Hematopoietic multipotent progenitor cell treated with erythropoietin and hydrocortisone succinate and interleukin-3 and kit ligand, for 6 days (in vitro differentiated cells): ENCODE measurements at regions not wholly inside any gene's neighbourhood (a gene's known extent, or its start where the extent isn't known, plus 50 kb on each side); places are given as distances from the start of the nearest gene placed in this dataset.
"Not testable (repeated sequence)": the region's sequence is repeated elsewhere in the genome, so short reads cannot be mapped to it uniquely, and the experiment has no call there.

Experiments used
- DNase-seq: peaks from one replicate; pipeline ENCODE4 v3.0.0-alpha.2; 2015

DNA sequence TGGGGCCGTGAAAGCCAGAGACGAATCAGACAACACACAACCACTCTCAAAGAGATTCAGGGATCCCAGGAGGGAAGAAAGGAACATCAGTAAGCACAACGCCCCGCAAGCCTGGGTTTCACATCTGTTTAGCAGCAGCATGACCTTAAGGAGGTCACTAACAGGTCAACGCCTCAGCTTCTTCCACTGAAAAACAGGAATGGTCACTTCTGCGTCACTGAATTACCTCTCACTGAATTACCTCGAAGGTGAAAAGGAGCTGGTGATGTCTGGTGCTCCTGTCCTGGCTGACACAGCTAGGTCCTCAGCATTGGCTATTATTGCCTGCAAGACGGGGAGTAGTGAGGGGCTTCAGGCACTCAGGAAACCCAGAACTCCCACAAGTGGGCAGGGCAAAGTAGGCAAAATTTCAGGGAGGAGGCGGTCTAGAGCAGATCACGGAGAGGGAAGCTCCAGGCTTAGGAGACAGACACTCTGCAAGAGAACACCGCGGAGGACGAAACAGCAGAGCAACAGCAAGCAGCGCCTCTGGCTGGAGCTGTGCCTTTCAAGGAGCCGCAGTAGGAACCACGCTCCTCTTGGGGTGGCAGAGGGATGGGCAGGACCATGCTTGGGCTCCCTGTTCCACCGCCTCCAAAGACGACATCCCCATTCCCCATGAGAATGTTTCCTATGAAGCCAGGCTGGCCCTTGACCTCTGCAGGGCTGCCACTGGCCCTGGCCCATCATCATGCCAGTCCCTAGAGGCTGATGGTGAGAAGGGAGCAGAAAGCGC lies 108.4 kb downstream of the SINHCAF start:
- no peak for DNase-seq

DNA sequence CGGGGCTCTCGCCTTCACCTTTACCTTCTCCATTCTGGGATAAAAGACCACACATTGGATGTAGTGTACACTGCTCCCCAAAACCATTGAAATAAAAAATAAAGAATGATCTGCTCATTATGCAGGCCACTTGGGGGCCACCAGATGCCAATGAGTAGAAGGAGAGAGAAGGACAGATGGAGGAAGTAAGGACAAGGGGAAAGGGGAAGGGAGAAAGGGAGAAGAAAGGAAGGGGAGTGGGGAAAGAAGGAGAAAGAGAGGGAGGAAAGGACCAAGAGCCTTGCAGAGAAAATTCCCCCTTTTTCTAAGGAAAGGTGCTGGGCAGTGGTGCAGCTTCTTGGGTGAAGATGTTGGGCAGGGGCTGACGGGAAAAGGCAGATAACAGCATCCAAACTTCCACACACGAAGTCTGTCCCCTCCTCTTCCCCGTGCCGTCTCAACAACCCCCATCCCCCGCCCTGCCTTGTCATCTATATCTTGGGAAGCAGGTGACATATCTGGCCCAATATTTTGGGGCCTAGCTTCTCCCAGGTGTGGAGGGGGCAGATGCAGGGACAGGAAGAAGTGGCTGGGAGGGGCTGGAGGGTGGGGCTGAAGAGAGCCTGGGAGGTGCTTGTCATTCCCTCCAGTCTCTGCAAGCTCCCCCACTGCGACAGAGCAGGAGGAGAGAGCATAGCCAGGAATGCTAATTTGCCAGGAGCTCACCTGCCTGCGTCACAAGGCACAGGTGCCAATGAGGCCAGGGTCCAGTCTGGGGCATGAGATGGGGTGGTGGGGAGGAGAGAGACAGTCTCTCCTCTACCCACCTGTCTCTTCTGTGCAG lies 107.5 kb downstream of the SINHCAF start:
- no peak for DNase-seq

DNA sequence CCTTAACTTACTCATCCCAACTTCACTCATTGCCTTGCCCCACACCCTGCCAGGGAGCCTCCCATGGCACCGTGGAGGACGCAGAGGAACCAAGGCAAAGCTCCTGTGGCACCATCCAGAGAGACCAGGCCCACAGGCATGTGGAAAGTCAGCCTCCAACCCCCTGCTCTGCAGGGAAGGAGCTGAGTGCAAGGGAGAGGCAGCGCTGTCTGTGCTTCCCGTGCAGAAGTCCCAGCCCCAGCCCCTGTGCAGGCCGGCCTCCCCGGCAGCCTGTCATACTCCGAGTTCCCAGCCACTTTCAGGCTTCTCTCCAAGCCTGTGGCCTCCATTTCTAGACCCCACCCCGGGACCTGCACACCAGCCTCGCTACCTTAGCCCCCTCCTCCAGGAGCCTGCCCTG lies 106.4 kb downstream of the SINHCAF start:
- no peak for DNase-seq

DNA sequence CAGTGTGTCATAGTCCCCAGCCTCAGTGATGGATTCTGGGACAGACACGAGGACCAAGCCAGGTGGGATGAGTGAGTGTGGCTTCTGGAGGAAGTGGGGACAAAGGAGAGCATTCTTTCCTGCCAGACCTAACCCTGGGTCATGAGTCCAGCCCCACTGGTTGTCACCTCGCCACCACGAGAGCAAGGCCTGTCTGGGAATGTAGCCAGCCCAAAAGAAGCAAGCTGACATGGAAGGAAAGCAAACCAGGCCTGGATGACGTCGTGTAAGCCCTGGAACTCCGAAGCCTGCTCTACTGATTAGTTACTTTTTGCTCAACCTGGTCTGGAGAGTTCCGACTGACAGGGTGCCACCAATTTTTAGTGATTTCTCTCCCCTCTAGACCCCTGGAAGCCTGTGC lies 105.9 kb downstream of the SINHCAF start:
- no peak for DNase-seq

DNA sequence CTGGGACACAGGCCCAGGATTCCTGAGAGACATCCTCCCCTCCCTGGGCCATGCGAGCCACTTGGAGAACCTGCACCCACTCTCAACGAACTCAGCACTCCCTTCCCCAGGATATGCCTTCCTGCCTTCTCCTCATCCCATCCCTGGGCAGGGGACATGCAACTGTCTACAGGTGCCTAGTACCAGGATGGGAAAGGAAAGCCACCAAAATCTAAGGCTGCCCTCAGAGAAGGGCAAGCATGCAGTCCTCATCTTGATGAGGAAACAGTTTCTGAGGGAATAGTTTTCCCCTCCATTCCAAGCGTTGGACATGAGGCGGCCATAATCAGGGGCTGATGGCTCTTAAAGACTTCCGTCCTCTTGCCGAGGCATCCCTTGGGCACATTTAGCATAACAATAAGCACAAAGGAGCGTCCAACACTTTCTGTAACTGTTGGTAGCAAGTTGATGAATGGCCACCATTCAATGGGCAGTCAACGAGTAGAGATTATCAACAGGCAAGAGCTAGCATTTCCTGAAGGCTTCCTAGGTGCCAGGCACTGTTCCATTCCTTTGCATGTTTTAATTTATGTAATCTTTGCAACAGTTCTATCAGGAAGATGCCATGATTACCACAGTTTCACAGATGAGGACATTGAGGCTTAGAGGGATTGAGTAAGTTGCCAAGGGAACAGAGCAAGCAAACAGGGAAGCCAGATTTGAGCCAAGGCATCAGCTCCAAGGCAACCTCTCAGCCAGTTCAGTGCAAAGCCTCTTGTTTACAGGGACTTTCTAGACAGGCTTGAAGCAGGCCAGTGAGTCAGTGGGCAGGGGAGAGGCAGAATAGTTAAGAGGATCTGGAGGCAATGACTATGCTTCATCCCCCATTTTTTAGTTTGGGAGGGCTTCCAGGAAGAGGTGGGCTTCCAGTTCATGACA lies 105.1 kb downstream of the SINHCAF start:
- no peak for DNase-seq

DNA sequence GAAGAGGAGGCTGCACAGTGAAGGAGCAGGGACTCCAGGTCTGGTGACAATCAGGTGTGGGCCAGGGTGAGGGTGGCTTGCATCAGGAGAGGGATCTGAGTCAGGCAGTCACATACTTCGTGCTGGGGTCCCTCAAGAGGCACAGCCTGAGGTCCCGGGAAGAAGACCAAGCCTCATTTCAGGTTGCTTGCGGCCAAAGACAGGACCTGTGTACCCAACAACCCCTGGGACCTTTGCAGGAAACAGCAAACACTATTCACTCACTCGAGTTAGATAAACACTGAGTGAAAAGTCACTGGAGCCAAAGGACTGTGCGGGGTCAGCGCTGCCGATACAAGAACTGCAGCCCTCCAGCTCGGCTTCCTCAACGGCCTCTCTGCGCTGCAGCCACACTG lies 104.4 kb downstream of the SINHCAF start:
- no peak for DNase-seq

DNA sequence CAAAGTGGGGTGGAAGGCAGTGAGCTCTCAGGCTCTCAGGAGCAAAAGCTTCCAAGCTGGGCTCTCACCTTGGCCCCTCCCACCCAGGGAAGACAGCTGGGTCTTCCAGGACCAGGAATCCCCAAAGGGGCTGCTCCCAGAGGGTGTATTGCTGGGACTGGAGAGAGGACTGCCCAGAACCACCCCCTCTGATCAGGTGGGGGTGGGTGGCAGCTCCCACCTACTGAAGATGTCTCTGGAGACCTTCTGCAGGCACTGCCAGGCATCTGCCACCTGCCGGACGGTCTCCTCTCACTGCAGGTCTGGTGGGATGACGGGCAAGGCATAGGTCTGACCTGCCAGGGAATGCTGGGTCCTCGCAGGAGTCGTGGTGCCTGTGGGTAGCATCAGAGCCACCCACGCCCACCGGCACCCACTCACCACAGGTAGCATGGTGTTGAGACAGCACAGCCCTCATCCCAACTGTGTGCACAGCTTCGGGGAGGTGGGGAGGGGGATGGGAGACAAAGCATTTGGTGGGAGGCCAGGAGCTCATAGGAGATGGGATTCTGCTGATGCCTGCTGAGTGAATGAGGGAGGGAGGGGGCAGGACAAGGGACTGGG lies 103.2 kb downstream of the SINHCAF start:
- DNase-seq, result no peak

DNA sequence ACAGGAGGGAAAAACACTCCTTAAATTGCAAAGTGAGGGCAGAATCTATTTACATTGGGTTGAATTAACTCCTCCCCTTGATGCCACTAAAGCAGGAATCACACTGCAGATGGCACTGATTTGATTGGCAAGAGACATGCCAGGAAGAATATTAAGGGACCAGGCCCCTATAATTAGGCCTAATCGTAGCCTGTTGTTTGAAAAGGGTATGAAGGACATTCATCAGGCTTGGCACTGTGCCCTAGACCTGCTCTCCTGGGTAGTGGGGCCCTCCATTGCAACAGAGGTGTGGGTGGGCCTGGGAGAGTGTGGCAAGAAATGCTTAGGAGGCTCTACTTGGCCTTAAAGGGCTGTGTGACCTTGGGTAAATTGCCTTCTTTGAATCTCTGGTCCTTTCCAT lies 102.3 kb downstream of the SINHCAF start:
- not testable (repeated sequence) for DNase-seq

DNA sequence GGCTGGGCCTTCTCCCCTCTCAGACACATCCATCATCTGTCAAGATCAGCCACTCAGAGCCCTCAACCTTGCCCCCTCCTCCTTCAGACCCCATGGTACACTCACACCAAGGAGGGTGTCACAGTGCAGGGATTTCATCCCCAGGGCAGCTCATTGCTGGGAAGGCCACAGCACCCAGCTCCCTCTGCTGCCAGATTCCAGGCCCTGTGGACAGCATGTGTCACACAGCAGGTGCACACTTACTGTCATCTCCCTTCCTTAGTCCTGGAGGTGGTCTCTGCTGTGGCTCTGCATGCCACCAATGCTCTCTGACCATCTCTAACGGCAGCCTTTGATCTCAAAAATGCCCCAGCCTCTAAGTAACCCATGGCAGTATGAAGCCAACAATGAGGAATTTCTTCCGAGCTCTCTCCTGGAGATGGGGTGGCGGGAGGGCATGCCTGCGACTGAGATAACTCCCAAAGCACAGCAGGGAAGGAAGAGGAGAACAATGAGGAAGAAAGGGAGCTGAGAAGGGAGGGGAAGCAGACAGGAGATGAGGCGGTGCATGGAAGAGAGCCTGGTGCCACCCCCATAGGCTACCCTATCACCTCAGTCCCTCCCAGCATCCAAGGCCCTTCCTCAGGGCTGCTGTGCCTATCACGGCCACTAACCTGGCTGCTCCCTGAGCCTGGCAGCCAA lies 101.0 kb downstream of the SINHCAF start:
- no peak for DNase-seq

DNA sequence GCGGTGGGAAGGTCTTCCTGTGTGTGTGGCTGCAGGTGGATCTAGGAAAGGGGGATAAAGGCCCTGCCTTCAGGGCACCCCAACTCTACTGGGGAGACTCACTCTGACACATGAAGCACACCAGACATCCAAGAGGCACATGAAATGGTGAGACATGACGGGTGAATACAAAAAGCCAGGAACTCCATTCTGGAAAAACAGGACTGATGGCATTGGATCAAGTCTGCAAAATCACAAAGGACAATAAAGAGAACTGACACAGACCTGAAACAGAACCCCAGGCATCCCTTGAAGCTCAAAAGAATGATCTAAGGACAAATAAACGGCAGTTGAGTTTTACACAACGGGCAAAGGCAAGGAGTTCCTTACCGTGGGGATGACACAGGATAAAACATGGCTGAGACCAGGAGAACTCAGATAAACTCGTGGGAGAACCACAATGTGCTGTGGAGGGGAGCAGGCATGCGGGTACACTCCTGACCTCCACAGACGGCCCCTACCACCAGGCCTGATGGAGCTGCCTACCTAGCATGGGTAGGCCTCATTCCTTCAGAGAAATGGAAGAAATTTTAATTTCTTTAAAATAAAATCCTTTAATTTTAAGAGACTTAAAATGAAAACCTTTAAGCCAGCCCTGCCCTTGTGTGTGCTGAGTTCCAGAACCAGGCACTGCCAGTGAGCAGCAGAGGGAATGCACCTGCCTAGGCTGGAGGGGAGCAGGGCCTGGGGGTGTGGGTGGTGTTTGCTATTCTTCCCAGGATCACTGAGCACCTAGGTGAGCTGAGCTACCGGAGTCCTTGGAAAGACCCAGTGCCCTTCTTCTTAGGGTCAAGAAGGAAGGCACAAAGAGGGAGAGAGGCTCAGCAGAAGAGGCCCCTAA lies 100.1 kb downstream of the SINHCAF start:
- DNase-seq, result no peak

DNA sequence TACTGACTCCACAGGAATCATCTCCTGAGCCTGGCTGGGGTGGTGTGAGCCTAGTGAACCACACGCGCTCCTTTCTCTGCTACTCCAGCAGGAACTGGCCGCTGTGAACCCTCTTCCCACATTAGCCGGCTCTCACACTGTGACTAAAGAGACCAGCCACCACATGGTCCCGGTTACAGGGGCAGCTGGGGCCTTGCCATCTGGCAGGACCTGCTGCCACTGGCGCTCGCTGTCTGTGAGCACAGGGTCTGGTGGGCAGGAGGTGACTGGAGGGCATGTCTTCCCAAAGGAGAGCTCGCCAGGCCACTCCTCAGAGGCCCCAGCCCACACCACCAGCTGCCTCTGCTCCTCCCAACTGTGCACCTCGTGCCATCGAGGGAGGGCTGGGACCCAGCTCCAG lies 99.3 kb downstream of the SINHCAF start:
- DNase-seq, result no peak

DNA sequence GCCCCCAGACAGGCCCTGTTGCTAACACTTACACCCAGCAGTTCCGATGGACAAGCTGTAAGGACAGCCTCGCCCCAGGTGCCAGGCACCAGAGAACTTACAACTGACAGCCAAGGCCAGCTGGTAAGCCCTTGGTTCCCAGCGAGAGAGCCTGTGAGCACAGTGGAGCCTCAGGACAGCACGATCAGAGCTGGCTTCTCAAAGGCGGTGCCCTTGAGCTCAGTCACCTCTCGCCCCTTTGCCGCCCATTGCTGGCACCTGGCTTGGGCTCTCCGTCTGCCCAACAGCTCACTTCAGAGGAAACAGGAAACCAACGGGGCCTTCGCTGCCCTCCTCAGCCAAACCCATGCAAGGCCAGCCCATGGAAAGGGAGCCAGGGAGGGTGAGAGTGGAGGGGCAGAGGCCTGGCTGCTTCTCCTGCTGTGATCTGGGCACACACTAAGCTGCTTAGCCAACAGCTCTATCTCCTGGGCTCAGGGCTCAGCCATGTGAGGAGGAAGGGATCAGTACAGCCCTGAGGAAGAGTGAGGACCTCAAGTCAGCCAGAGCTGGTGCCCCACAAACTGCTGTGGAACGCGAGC lies 98.5 kb downstream of the SINHCAF start:
- DNase-seq, result no peak

DNA sequence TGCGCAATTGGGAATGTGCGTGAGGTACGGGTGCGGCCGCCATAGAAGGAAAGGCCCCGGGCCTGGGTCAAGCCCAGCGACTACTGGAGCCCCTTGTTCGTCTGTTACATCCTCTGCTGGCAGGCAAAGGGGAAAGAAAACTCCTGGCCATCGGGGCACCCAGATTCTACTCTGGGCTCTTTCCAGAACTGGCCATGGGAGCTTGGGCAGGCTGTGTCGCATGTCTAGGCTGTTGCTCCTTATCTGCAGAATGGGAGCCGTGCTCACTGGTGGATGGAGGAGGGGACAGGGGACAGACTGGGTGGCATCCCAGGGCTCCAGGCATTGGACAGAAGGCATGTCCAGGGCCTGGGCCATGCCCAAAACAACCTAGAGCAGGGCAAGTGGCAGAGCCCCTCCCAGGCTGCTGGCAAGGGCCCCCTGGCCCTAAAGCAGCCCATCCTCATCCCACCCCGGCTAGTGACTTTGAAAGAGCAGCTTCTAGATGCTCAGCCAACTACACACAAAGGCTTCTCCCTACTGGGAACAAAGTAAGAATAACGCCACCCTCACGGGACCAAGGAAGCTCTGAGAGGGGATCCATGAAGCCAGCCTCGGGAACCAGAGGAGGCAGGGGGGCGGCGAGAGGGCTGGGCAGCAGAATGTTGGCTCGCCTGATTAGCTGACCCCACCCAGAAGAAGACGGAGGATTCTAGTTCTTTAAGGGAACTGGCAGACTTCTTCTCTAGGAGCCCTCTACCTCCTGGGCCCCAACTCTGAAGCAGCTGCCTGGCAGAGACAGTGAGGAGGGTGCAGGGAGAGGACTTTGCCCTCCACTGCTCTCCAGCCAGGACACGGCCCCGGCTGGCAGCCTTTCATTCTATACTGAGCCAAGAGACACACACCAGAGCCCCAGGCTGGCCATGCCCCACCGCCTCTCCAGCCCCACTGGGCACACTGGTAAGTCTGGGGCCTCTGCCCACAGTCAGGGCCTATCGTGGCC lies 96.8 kb downstream of the SINHCAF start:
- no peak for DNase-seq

DNA sequence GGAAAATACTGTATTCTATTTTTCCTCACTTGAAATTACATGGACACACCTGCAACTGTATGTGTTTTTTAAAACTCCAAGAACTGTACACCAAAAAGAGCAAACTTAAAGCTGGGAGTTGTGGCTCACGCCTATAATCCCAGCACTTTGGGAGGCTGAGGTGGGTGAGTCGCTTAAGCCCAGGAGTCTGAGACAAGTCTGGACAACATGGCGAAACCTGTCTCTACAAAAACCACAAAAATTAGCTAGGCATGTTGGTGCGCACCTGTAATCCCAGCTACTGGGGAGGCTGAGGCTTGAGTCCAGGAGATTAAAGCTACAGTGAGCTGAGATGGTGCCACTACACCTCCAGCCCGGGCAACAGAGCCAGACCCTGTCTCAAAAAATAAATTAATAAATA lies 95.9 kb downstream of the SINHCAF start:
- no peak for DNase-seq
